ENCODE measurements at regions not wholly inside any gene's neighbourhood (a gene's known extent, or its start where the extent isn't known, plus 50 kb on each side); places are given as distances from the start of the nearest gene placed in this dataset.

GRCh38 chr15:70423267-70423666 is 325.6 kb upstream of the TLE3 start:
- H2AFZ ChIP-seq: no peak overlapping the region
- no peaks in the 10 kb centered on the region for H3K9me2 ChIP-seq (replicated peaks; ENCODE audit: insufficient read depth)
- no peaks in the 10 kb centered on the region for H3K9me3 ChIP-seq (ENCODE audit: low read depth)
- H3K4me3 ChIP-seq: no peak overlapping the region
- no peaks in the 10 kb centered on the region for H3K36me3 ChIP-seq (replicated peaks; ENCODE audit: insufficient read depth, low read depth)
- H3K4me2 ChIP-seq: no peak overlapping the region
- H4K20me1 ChIP-seq (ENCODE audit: insufficient read depth, poor library complexity, severe bottlenecking): no peaks in the 10 kb centered on the region
- no peaks in the 10 kb centered on the region for H3K79me2 ChIP-seq
- TF ChIP-seq EZH2 (IDR thresholded peaks at IDR 0.05; ENCODE audit: borderline replicate concordance) (no peak), EZH2phosphoT487 (IDR thresholded peaks at IDR 0.05; ENCODE audit: low read depth, severe bottlenecking, unreplicated experiment) (no peak)
- TF ChIP-seq, protein P1, sequence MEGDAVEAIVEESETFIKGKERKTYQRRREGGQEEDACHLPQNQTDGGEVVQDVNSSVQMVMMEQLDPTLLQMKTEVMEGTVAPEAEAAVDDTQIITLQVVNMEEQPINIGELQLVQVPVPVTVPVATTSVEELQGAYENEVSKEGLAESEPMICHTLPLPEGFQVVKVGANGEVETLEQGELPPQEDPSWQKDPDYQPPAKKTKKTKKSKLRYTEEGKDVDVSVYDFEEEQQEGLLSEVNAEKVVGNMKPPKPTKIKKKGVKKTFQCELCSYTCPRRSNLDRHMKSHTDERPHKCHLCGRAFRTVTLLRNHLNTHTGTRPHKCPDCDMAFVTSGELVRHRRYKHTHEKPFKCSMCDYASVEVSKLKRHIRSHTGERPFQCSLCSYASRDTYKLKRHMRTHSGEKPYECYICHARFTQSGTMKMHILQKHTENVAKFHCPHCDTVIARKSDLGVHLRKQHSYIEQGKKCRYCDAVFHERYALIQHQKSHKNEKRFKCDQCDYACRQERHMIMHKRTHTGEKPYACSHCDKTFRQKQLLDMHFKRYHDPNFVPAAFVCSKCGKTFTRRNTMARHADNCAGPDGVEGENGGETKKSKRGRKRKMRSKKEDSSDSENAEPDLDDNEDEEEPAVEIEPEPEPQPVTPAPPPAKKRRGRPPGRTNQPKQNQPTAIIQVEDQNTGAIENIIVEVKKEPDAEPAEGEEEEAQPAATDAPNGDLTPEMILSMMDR (IDR thresholded peaks at IDR 0.05; ENCODE audit: poor library complexity): no peak
- no peaks in the 10 kb centered on the region for H3K27me3 ChIP-seq
- H3K4me1 ChIP-seq (ENCODE audit: insufficient read depth): no peaks in the 10 kb centered on the region
- DNase-seq (ENCODE audit: low spot score): no peak
- H3K27ac ChIP-seq: no peak overlapping the region
- WGBS (ENCODE audit: low lambda C conversion rate, missing lambda C conversion rate): 82% methylated on average over 2 of the region's 2 CpGs

DNA sequence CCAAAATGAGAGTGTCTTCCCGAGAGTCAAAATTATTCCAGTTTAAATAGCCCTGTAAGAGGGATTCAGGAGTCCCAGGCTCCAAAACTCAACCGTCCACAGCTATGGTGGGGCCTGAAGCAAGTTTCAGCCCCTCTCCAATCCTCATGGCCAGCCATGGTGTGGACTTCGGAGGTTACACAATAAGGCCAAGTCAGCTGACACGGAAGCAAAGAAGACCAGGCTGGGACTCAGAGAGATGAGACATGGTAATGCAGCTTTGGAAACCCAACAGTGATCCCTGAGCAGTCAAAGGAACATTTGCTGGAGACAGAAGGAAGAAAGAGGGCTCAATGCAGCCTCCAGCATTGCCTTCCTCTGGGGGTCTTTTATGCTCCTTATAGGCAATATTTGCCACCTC is 324.6 kb upstream of the TLE3 start:
- no peak overlapping the region for H3K4me2 ChIP-seq
- H3K36me3 ChIP-seq (replicated peaks; ENCODE audit: insufficient read depth, low read depth): no peaks in the 10 kb centered on the region
- H3K9me2 ChIP-seq (replicated peaks; ENCODE audit: insufficient read depth): no peaks in the 10 kb centered on the region
- no peak overlapping the region for H3K27ac ChIP-seq
- H3K4me3 ChIP-seq: no peak overlapping the region
- TF ChIP-seq, protein P1 (IDR thresholded peaks at IDR 0.05; ENCODE audit: poor library complexity): no peak
- TF ChIP-seq EZH2phosphoT487 (IDR thresholded peaks at IDR 0.05; ENCODE audit: low read depth, severe bottlenecking, unreplicated experiment) (no peak), EZH2 (IDR thresholded peaks at IDR 0.05; ENCODE audit: borderline replicate concordance) (no peak)
- H3K9me3 ChIP-seq (ENCODE audit: low read depth): no peaks in the 10 kb centered on the region
- peaks cover 8% of the 10 kb centered on the region for H3K27me3 ChIP-seq
- H4K20me1 ChIP-seq (ENCODE audit: insufficient read depth, poor library complexity, severe bottlenecking): no peaks in the 10 kb centered on the region
- H3K79me2 ChIP-seq: no peaks in the 10 kb centered on the region
- no peak overlapping the region for H2AFZ ChIP-seq
- no peaks in the 10 kb centered on the region for H3K4me1 ChIP-seq (ENCODE audit: insufficient read depth)
- WGBS (ENCODE audit: low lambda C conversion rate, missing lambda C conversion rate): 87% methylated on average over 4 of the region's 4 CpGs
- DNase-seq (ENCODE audit: low spot score): no peak

GRCh38 chr15:70420948-70421482 is 323.3 kb upstream of the TLE3 start:
- 54% methylated on average over 5 of the region's 5 CpGs for WGBS (ENCODE audit: low lambda C conversion rate, missing lambda C conversion rate)
- Histone ChIP-seq H3K27me3 (peaks cover 8% of the 10 kb centered on the region), H4K20me1 (ENCODE audit: insufficient read depth, poor library complexity, severe bottlenecking) (no peaks in the 10 kb centered on the region), H3K9me3 (ENCODE audit: low read depth) (no peaks in the 10 kb centered on the region), H3K4me1 (ENCODE audit: insufficient read depth) (no peaks in the 10 kb centered on the region), H3K27ac (no peak overlapping the region), H3K9me2 (replicated peaks; ENCODE audit: insufficient read depth) (no peaks in the 10 kb centered on the region), H3K4me3 (no peak overlapping the region), H3K36me3 (replicated peaks; ENCODE audit: insufficient read depth, low read depth) (no peaks in the 10 kb centered on the region), H3K79me2 (no peaks in the 10 kb centered on the region), H2AFZ (no peak overlapping the region), H3K4me2 (no peak overlapping the region)
- TF ChIP-seq, protein P1 (IDR thresholded peaks at IDR 0.05; ENCODE audit: poor library complexity): no peak
- no peak for TF ChIP-seq EZH2 (IDR thresholded peaks at IDR 0.05; ENCODE audit: borderline replicate concordance)
- no peak for TF ChIP-seq EZH2phosphoT487 (IDR thresholded peaks at IDR 0.05; ENCODE audit: low read depth, severe bottlenecking, unreplicated experiment)
- DNase-seq (ENCODE audit: low spot score): no peak

Measured in hepatocyte (in vitro differentiated cells).